ENCODE measurements at regions not wholly inside any gene's neighbourhood (a gene's known extent, or its start where the extent isn't known, plus 50 kb on each side); places are given as distances from the start of the nearest gene placed in this dataset.

GRCh38 chr5:100452126-100452525, 83.0 kb upstream of the FAM174A start:
- Histone ChIP-seq H3K9me3 (ENCODE audit: severe bottlenecking) (no peaks in the 10 kb centered on the region), H3K4me1 (ENCODE audit: insufficient read depth, poor library complexity, severe bottlenecking) (no peaks in the 10 kb centered on the region), H3K36me3 (ENCODE audit: low read depth) (no peaks in the 10 kb centered on the region), H3K27me3 (ENCODE audit: insufficient read depth, poor library complexity, severe bottlenecking) (peaks cover 4% of the 10 kb centered on the region), H3K4me3 (ENCODE audit: severe bottlenecking) (no peak overlapping the region), H3K27ac (ENCODE audit: poor library complexity, severe bottlenecking) (no peak overlapping the region)
- DNase-seq (ENCODE audit: low spot score) (no peak), ATAC-seq (ENCODE audit: low read depth) (no peak)
- TF ChIP-seq, protein P1, sequence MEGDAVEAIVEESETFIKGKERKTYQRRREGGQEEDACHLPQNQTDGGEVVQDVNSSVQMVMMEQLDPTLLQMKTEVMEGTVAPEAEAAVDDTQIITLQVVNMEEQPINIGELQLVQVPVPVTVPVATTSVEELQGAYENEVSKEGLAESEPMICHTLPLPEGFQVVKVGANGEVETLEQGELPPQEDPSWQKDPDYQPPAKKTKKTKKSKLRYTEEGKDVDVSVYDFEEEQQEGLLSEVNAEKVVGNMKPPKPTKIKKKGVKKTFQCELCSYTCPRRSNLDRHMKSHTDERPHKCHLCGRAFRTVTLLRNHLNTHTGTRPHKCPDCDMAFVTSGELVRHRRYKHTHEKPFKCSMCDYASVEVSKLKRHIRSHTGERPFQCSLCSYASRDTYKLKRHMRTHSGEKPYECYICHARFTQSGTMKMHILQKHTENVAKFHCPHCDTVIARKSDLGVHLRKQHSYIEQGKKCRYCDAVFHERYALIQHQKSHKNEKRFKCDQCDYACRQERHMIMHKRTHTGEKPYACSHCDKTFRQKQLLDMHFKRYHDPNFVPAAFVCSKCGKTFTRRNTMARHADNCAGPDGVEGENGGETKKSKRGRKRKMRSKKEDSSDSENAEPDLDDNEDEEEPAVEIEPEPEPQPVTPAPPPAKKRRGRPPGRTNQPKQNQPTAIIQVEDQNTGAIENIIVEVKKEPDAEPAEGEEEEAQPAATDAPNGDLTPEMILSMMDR (IDR thresholded peaks at IDR 0.05; ENCODE audit: poor library complexity, severe bottlenecking), result no peak

GRCh38 chr5:100448111-100448528, 87.1 kb upstream of the FAM174A start:
- no peaks in the 10 kb centered on the region for H3K36me3 ChIP-seq (ENCODE audit: low read depth)
- H3K27me3 ChIP-seq (ENCODE audit: insufficient read depth, poor library complexity, severe bottlenecking), result no peaks in the 10 kb centered on the region
- no peaks in the 10 kb centered on the region for H3K9me3 ChIP-seq (ENCODE audit: severe bottlenecking)
- no peak overlapping the region for H3K4me3 ChIP-seq (ENCODE audit: severe bottlenecking)
- DNase-seq (ENCODE audit: low spot score) (no peak), ATAC-seq (ENCODE audit: low read depth) (no peak)
- H3K4me1 ChIP-seq (ENCODE audit: insufficient read depth, poor library complexity, severe bottlenecking), result no peaks in the 10 kb centered on the region
- TF ChIP-seq, protein P1 (IDR thresholded peaks at IDR 0.05; ENCODE audit: poor library complexity, severe bottlenecking), result no peak
- H3K27ac ChIP-seq (ENCODE audit: poor library complexity, severe bottlenecking), result no peak overlapping the region

DNA sequence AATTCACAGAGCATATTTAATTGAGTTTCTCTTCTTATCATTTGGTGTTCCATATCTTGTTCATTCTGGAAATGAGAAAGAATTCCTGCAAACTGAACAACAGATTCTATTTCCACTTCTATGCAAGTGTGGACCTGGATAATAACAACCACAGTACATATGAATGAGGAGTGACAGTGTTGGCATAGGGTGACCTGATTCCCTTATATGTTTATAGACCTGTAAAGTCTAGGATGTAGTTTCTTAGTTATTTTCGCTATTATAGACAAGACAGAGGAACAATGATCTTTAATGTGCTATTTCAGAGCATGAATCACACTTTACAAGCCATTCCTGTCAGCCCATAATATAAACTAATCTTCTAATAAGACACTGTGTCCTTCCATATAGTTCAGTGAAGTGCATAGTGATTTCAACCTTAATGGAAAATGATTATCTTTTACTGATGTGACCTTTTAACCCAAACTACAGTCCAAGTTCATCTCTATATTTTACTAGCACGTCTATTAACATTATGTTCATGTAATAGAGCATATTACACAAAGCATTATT, 88.2 kb upstream of the FAM174A start:
- TF ChIP-seq, protein P1 (IDR thresholded peaks at IDR 0.05; ENCODE audit: poor library complexity, severe bottlenecking), result no peak
- Histone ChIP-seq H3K27me3 (ENCODE audit: insufficient read depth, poor library complexity, severe bottlenecking) (no peaks in the 10 kb centered on the region), H3K4me1 (ENCODE audit: insufficient read depth, poor library complexity, severe bottlenecking) (no peaks in the 10 kb centered on the region), H3K27ac (ENCODE audit: poor library complexity, severe bottlenecking) (no peak overlapping the region), H3K4me3 (ENCODE audit: severe bottlenecking) (no peak overlapping the region), H3K36me3 (ENCODE audit: low read depth) (no peaks in the 10 kb centered on the region), H3K9me3 (ENCODE audit: severe bottlenecking) (no peaks in the 10 kb centered on the region)
- no peak for DNase-seq (ENCODE audit: low spot score)
- no peak for ATAC-seq (ENCODE audit: low read depth)

DNA sequence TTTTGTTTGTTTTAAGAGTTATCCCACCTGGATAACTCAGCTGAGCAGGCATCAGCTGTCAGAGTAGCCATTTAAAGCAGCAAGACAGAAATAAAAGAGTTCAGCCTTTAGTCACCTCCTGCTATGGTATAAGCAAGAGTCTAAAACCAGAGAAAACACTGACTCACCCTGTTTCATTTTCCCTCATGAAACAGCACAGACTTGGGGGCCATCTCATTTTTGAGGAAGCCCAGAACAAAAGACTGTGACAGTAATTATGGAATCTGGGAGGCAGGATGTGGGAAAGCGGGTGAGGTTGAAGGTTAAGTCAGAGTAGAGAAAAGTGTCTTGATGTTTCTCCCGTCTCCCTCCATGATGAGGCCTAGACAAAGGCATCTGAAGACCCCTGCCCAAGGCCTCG, 90.2 kb upstream of the FAM174A start:
- ATAC-seq (ENCODE audit: low read depth) (0 out of 3 replicates have a peak, but pooled peaks have one; percentile 19), DNase-seq (ENCODE audit: low spot score) (no peak)
- Histone ChIP-seq H3K27ac (ENCODE audit: poor library complexity, severe bottlenecking) (no peak overlapping the region), H3K4me3 (ENCODE audit: severe bottlenecking) (no peak overlapping the region), H3K36me3 (ENCODE audit: low read depth) (no peaks in the 10 kb centered on the region), H3K4me1 (ENCODE audit: insufficient read depth, poor library complexity, severe bottlenecking) (no peaks in the 10 kb centered on the region), H3K9me3 (ENCODE audit: severe bottlenecking) (no peaks in the 10 kb centered on the region), H3K27me3 (ENCODE audit: insufficient read depth, poor library complexity, severe bottlenecking) (no peaks in the 10 kb centered on the region)
- TF ChIP-seq, protein P1 (IDR thresholded peaks at IDR 0.05; ENCODE audit: poor library complexity, severe bottlenecking), result no peak

GRCh38 chr5:100434815-100435214, 100.4 kb upstream of the FAM174A start:
- Histone ChIP-seq H3K36me3 (ENCODE audit: low read depth) (no peaks in the 10 kb centered on the region), H3K9me3 (ENCODE audit: severe bottlenecking) (no peaks in the 10 kb centered on the region), H3K27ac (ENCODE audit: poor library complexity, severe bottlenecking) (no peak overlapping the region), H3K4me1 (ENCODE audit: insufficient read depth, poor library complexity, severe bottlenecking) (no peaks in the 10 kb centered on the region), H3K4me3 (ENCODE audit: severe bottlenecking) (no peak overlapping the region), H3K27me3 (ENCODE audit: insufficient read depth, poor library complexity, severe bottlenecking) (no peaks in the 10 kb centered on the region)
- DNase-seq (ENCODE audit: low spot score) (no peak), ATAC-seq (ENCODE audit: low read depth) (no peak)
- TF ChIP-seq, protein P1 (IDR thresholded peaks at IDR 0.05; ENCODE audit: poor library complexity, severe bottlenecking), result no peak
